ENCODE measurements at regions not wholly inside any gene's neighbourhood (a gene's known extent, or its start where the extent isn't known, plus 50 kb on each side); places are given as distances from the start of the nearest gene placed in this dataset.

DNA sequence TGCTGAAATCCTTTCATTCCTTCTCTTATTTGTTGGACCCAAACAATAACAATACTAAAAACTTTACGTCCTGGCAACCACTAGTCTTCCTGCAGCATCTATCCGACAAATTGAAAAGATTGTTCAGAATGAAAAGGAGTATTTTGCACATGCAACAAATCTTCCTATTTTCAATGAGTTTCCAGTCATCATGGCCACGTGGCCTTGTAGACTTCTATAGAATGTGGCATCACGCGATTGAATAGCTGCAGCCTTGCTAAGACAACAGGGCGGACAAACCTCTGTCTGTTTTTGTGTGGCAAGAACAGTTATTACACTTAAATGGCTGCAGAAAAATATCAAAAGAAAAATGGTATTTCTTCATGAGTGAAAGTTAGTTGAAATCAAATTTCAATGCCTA, 297.9 kb upstream of the LCORL start:
- Histone ChIP-seq H3K4me3 (ENCODE audit: low read length) (no peak overlapping the region), H3K9me3 (ENCODE audit: insufficient read depth, low read depth, low read length) (no peaks in the 10 kb centered on the region), H3K4me1 (ENCODE audit: insufficient read depth, low read length) (no peaks in the 10 kb centered on the region)

DNA sequence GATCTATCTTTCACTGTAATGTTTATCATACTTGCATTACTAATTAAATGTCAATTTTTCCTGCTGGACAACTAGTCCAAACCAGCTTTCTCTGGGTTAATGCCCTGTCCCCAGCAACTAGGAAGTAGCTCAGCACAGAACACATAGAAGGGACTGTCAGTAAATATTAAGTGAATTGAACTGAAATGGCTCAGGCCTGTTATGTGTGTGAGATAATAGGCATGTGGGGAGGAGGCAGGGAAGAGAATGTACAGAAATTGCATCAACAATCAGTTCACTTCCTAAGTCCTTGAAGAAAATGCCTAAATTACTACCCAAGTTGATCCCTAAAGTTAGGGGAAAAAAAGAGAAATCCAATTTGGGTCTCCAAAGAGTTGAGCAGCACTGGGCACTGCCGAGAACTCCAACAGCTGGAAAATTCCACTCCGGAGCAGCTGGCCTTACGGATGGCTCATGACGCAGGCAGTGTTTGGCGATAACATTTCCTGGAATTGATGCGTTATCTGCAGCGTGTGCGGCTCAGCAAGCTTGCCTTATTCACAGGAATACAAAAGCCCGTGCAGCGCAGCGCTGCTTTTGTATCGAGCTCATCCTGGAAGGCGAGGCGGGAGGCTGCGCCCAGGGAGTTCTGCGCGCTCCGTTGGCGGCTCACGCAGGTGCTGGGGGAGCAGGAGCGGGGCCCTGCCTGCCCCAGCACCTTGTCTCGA, 297.3 kb upstream of the LCORL start:
- no peak overlapping the region for H3K27ac ChIP-seq (ENCODE audit: low read length)
- H3K9ac ChIP-seq (ENCODE audit: low read depth, low read length): no peak overlapping the region
- H3K27me3 ChIP-seq (ENCODE audit: insufficient read depth, low read length): no peaks in the 10 kb centered on the region
- no peaks in the 10 kb centered on the region for H3K4me1 ChIP-seq (ENCODE audit: insufficient read depth, low read length)
- H3K36me3 ChIP-seq (ENCODE audit: insufficient read depth, low read depth, low read length): no peaks in the 10 kb centered on the region
- no peaks in the 10 kb centered on the region for H3K9me3 ChIP-seq (ENCODE audit: insufficient read depth, low read depth, low read length)
- H3K4me3 ChIP-seq (ENCODE audit: low read length): no peak overlapping the region

More for the DNA sequence above, 297.9 kb upstream of the LCORL start:
- H3K36me3 ChIP-seq (ENCODE audit: insufficient read depth, low read depth, low read length): no peaks in the 10 kb centered on the region
- no peak overlapping the region for H3K27ac ChIP-seq (ENCODE audit: low read length)
- no peaks in the 10 kb centered on the region for H3K27me3 ChIP-seq (ENCODE audit: insufficient read depth, low read length)
- no peak overlapping the region for H3K9ac ChIP-seq (ENCODE audit: low read depth, low read length)

DNA sequence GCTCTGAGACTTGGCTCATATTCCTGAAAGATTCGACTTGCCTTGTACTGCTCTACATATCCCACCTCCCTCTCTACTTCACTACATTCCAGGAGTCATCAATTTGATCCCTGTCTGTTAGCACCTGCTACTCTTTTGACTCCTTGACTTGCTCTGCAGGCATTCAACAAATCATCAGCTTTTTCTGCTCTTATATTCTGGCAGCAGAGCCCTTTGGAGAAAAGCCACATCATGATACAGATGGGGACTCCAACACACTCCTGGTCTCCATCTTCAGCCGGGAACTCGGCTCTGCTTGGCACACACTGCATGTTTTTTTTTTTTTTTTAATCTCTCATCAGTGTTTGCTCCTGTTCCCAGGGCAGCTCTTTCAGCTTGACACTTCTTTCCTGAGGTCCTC, 293.2 kb upstream of the LCORL start:
- no peaks in the 10 kb centered on the region for H3K9me3 ChIP-seq (ENCODE audit: insufficient read depth, low read depth, low read length)
- no peaks in the 10 kb centered on the region for H3K4me1 ChIP-seq (ENCODE audit: insufficient read depth, low read length)
- H3K27me3 ChIP-seq (ENCODE audit: insufficient read depth, low read length): no peaks in the 10 kb centered on the region
- H3K36me3 ChIP-seq (ENCODE audit: insufficient read depth, low read depth, low read length): no peaks in the 10 kb centered on the region
- no peak overlapping the region for H3K27ac ChIP-seq (ENCODE audit: low read length)
- H3K4me3 ChIP-seq (ENCODE audit: low read length): no peak overlapping the region
- no peak overlapping the region for H3K9ac ChIP-seq (ENCODE audit: low read depth, low read length)

DNA sequence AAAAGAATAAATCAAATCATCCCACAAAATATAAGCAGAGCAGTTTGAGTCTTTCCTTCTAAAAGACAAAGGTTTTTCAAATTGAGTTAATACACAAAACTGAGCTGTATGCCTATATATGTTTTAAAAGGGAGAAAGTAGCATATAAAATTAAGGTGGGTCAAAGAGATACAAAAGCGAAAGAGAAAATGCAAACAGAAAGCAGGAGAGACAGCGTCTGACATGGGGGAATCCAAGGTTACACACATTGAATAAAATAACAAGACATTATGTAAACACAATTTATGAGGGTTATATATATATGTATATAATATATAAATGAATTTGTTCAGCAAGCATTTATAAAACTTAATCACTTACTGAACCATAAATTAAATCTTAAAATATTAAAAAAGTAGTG, 276.1 kb upstream of the LCORL start:
- Histone ChIP-seq H3K4me1 (ENCODE audit: insufficient read depth, low read length) (no peaks in the 10 kb centered on the region), H3K27me3 (ENCODE audit: insufficient read depth, low read length) (no peaks in the 10 kb centered on the region), H3K27ac (ENCODE audit: low read length) (no peak overlapping the region), H3K9me3 (ENCODE audit: insufficient read depth, low read depth, low read length) (no peaks in the 10 kb centered on the region), H3K4me3 (ENCODE audit: low read length) (no peak overlapping the region), H3K9ac (ENCODE audit: low read depth, low read length) (no peak overlapping the region), H3K36me3 (ENCODE audit: insufficient read depth, low read depth, low read length) (no peaks in the 10 kb centered on the region)

DNA sequence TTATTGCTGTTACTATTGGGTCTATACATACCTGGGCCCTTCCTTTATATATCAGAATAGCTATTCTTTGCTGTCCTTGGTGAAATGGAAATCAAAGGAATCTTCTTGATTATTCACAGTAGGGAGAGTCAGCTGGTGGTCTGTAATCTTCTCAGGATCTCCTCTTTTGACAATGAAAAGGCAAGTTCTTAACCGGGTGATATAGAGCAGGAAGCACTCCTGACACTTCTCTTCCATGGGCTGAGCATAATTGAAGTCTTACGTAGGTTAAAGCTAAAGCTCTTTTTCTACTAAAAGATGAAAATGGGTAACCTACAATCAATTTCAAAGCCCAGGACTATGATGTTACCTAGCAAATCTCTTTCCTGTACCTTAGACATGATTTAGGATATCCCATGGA, 274.9 kb upstream of the LCORL start:
- Histone ChIP-seq H3K4me3 (ENCODE audit: low read length) (no peak overlapping the region), H3K27ac (ENCODE audit: low read length) (no peak overlapping the region), H3K9me3 (ENCODE audit: insufficient read depth, low read depth, low read length) (no peaks in the 10 kb centered on the region), H3K27me3 (ENCODE audit: insufficient read depth, low read length) (no peaks in the 10 kb centered on the region), H3K36me3 (ENCODE audit: insufficient read depth, low read depth, low read length) (no peaks in the 10 kb centered on the region), H3K4me1 (ENCODE audit: insufficient read depth, low read length) (no peaks in the 10 kb centered on the region), H3K9ac (ENCODE audit: low read depth, low read length) (no peak overlapping the region)

DNA sequence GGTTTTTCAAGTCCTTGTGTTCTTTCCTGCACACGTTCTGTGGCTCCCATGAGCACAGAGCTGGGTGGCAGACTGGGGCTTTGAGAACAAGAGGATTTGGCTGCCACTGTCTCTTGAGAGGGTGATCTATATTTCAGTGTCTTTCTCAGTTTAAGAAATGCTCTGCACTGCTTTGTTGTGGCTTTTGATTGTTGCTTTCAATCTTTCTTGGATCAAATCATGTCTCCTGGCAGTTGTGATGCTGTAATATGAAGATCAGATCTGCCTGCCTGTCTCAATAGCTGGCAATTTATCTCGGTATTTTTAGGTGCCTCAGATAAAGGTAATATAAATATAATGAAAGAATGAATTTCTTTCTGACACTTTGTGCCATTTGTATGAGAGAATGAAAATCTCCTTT, 273.3 kb upstream of the LCORL start:
- no peaks in the 10 kb centered on the region for H3K4me1 ChIP-seq (ENCODE audit: insufficient read depth, low read length)
- no peak overlapping the region for H3K27ac ChIP-seq (ENCODE audit: low read length)
- H3K27me3 ChIP-seq (ENCODE audit: insufficient read depth, low read length): no peaks in the 10 kb centered on the region
- no peak overlapping the region for H3K9ac ChIP-seq (ENCODE audit: low read depth, low read length)
- no peaks in the 10 kb centered on the region for H3K36me3 ChIP-seq (ENCODE audit: insufficient read depth, low read depth, low read length)
- H3K9me3 ChIP-seq (ENCODE audit: insufficient read depth, low read depth, low read length): no peaks in the 10 kb centered on the region
- H3K4me3 ChIP-seq (ENCODE audit: low read length): no peak overlapping the region

DNA sequence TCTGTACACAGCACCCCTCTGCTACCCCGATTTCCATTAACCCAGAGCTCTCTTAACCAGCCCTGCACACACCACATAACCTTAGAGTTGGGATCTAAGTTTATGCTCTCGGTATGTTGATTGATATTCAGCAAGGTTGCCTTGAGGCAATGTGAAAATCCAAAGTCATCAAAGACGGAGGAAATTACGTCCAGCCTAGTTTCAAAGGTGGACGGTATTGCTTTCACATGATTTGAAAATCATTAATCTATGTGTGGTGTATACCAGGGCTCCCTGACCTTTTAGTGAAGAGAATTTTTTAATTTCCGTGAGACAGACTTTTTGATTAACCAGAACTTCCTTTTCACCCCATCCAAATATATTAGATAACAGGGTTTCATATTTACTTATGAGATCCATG, 272.5 kb upstream of the LCORL start:
- Histone ChIP-seq H3K36me3 (ENCODE audit: insufficient read depth, low read depth, low read length) (no peaks in the 10 kb centered on the region), H3K27ac (ENCODE audit: low read length) (no peak overlapping the region), H3K4me1 (ENCODE audit: insufficient read depth, low read length) (no peaks in the 10 kb centered on the region), H3K4me3 (ENCODE audit: low read length) (no peak overlapping the region), H3K9me3 (ENCODE audit: insufficient read depth, low read depth, low read length) (no peaks in the 10 kb centered on the region), H3K27me3 (ENCODE audit: insufficient read depth, low read length) (no peaks in the 10 kb centered on the region), H3K9ac (ENCODE audit: low read depth, low read length) (no peak overlapping the region)

DNA sequence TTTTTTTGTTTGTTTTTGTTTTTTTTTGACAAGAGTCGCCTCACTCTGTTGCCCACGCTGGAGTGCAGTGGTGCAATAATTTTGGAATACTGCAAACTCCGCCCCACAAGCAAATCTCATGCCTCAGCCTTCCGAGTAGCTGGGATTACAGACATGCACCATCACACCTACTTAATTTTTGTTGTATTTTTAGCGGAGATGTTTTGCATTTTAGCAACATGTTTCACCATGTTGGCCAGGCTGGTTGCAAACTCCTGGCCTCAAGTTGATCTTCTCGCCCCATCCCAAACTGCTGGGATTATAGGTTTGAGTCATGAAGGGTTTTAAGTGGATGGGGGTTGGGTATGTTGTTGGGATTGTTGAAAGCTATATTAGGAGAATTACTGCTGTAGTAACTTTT, 270.9 kb upstream of the LCORL start:
- Histone ChIP-seq H3K36me3 (ENCODE audit: insufficient read depth, low read depth, low read length) (no peaks in the 10 kb centered on the region), H3K4me1 (ENCODE audit: insufficient read depth, low read length) (no peaks in the 10 kb centered on the region), H3K9ac (ENCODE audit: low read depth, low read length) (no peak overlapping the region), H3K4me3 (ENCODE audit: low read length) (no peak overlapping the region), H3K9me3 (ENCODE audit: insufficient read depth, low read depth, low read length) (no peaks in the 10 kb centered on the region), H3K27ac (ENCODE audit: low read length) (no peak overlapping the region), H3K27me3 (ENCODE audit: insufficient read depth, low read length) (no peaks in the 10 kb centered on the region)

DNA sequence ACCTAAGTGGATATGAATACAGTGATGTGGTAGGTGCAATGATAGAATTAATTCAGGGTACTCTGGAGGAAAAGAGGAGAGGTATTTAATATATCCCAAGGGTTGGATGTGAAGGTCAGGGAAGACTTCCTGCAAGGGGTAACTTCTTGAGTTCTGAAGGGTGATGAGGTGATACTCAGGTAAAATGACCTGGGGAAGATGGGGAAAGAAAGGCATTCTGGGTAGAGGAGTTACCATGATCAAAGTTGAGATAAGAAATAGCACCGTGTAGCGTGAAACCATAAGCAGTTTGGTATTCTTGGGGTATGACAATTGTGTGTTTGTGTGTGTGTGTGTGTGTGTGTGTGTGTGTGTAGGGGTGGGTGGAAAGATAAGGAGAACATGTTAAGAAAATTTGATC, 270.4 kb upstream of the LCORL start:
- H3K27ac ChIP-seq (ENCODE audit: low read length): no peak overlapping the region
- H3K9ac ChIP-seq (ENCODE audit: low read depth, low read length): no peak overlapping the region
- no peaks in the 10 kb centered on the region for H3K9me3 ChIP-seq (ENCODE audit: insufficient read depth, low read depth, low read length)
- H3K36me3 ChIP-seq (ENCODE audit: insufficient read depth, low read depth, low read length): no peaks in the 10 kb centered on the region
- no peaks in the 10 kb centered on the region for H3K4me1 ChIP-seq (ENCODE audit: insufficient read depth, low read length)
- no peaks in the 10 kb centered on the region for H3K27me3 ChIP-seq (ENCODE audit: insufficient read depth, low read length)
- no peak overlapping the region for H3K4me3 ChIP-seq (ENCODE audit: low read length)

DNA sequence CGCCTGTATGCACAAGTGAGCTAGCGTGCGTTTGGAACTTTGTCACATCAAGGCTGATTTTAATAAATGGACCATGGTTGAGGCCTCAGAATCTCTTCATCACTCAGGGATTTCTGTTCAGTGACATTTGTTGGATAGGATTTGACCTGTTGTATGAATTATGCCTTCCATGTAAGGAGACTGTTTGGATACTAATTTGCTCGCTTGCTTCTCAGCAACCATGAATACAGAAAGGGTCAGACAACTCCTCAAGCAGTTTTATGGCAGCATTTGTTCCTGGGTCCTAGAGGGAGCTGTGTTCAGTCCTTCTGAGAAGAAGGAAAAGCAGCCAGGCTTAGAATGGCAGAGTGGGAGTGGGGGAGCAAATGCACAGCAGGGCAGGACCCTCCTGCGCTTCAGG, 269.7 kb upstream of the LCORL start:
- no peaks in the 10 kb centered on the region for H3K4me1 ChIP-seq (ENCODE audit: insufficient read depth, low read length)
- no peak overlapping the region for H3K9ac ChIP-seq (ENCODE audit: low read depth, low read length)
- no peak overlapping the region for H3K4me3 ChIP-seq (ENCODE audit: low read length)
- no peaks in the 10 kb centered on the region for H3K9me3 ChIP-seq (ENCODE audit: insufficient read depth, low read depth, low read length)
- no peaks in the 10 kb centered on the region for H3K36me3 ChIP-seq (ENCODE audit: insufficient read depth, low read depth, low read length)
- H3K27ac ChIP-seq (ENCODE audit: low read length): no peak overlapping the region
- no peaks in the 10 kb centered on the region for H3K27me3 ChIP-seq (ENCODE audit: insufficient read depth, low read length)

DNA sequence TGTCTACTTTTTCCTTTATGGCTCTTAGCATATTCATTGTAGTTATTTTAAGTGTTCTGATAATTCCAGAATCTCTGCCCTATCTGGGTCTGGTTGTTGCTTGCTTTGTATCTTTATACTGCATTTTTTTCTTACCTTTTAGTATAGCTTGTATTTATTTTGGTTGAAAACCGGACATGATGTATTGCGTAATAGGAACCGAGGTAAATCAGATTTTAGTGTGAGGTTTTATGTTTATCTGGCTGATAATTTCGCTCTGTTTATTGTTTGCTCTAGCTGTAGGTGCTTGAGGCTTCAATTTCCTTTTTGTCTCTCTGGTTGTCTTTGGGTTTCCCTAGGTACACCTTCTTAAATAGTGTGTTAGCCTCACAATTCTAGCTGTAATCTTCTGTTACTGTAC, 263.8 kb upstream of the LCORL start:
- no peak overlapping the region for H3K27ac ChIP-seq (ENCODE audit: low read length)
- H3K9me3 ChIP-seq (ENCODE audit: insufficient read depth, low read depth, low read length): peaks cover 3% of the 10 kb centered on the region; the same call in 1 of the 2 replicates

DNA sequence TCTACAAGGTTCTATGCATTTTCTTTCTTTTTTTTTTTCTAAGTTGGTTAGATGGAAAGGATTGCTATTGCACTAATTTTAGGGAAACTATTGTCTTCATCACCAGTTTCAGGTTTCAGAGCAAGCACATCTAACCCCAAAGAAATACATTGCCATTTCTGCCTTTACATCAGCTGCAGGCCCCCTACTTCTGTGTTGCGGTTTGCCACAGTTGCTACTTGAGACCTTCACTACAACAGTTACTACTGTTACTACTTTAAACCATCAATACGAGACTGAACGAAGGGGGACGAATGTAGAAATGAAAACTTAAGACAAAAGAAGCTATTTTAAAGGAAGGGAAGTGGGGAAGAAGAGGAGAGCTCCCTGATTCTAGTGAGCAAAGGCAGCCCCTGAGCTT, 256.7 kb upstream of the LCORL start:
- no peak overlapping the region for H3K27ac ChIP-seq (ENCODE audit: low read length)
- no peak overlapping the region for H3K9ac ChIP-seq (ENCODE audit: low read depth, low read length)
- no peaks in the 10 kb centered on the region for H3K4me1 ChIP-seq (ENCODE audit: insufficient read depth, low read length)
- no peaks in the 10 kb centered on the region for H3K27me3 ChIP-seq (ENCODE audit: insufficient read depth, low read length)
- H3K4me3 ChIP-seq (ENCODE audit: low read length): no peak overlapping the region
- peaks cover 6% of the 10 kb centered on the region; the same call in 1 of the 2 replicates for H3K9me3 ChIP-seq (ENCODE audit: insufficient read depth, low read depth, low read length)
- no peaks in the 10 kb centered on the region for H3K36me3 ChIP-seq (ENCODE audit: insufficient read depth, low read depth, low read length)

More for the DNA sequence above, 263.8 kb upstream of the LCORL start:
- no peak overlapping the region for H3K9ac ChIP-seq (ENCODE audit: low read depth, low read length)
- H3K27me3 ChIP-seq (ENCODE audit: insufficient read depth, low read length): no peaks in the 10 kb centered on the region
- H3K4me3 ChIP-seq (ENCODE audit: low read length): no peak overlapping the region
- no peaks in the 10 kb centered on the region for H3K4me1 ChIP-seq (ENCODE audit: insufficient read depth, low read length)
- H3K36me3 ChIP-seq (ENCODE audit: insufficient read depth, low read depth, low read length): no peaks in the 10 kb centered on the region
